Endothelial cell of umbilical vein (primary cell): ENCODE measurements at regions not wholly inside any gene's neighbourhood (a gene's known extent, or its start where the extent isn't known, plus 50 kb on each side); places are given as distances from the start of the nearest gene placed in this dataset.
"Not testable (repeated sequence)": the region's sequence is repeated elsewhere in the genome, so short reads cannot be mapped to it uniquely, and the experiment has no call there.

ENCODE experiments used
- BruUV-seq: library from RNA; stranded (reverse); fragments of 400-500 nt; replicated peaks from 2 replicates; lab custom pipeline; 2021; lab: Mats Ljungman, UMichigan
- CTCF ChIA-PET: fragments of 300-600, 350-600 bp; sonication (Branson Sonifier 250); formaldehyde crosslinking; loops from one replicate; lab custom pipeline; 2021; ENCODE audit warnings: antibody characterized with exemption, inconsistent platforms; lab: Charles Lee
- POLR2A ChIA-PET: fragments of 300-600, 350-600 bp; sonication (Branson Sonifier 250); formaldehyde crosslinking; loops from one replicate; lab custom pipeline; 2021; ENCODE audit warnings: antibody characterized with exemption, inconsistent platforms; lab: Charles Lee
- DNase-seq: peaks from one replicate; pipeline ENCODE4 v3.0.0-alpha.2; 2011; ENCODE audit warnings: low read depth, low spot score
- FAIRE-seq: peaks from 2 replicates; lab custom pipeline; 2011; peaks lifted over from hg19 to GRCh38; lab: Jason Lieb, UNC
- H2AFZ ChIP-seq: 2 replicates; pipeline ENCODE4 v1.6.0; 2012; ENCODE audit warnings: low read depth, low read length, control low read depth, inconsistent platforms
- H3K27ac ChIP-seq: 2 replicates; pipeline ENCODE4 v1.5.1; 2011; ENCODE audit warnings: low read depth, mild to moderate bottlenecking, control low read depth, low read length, moderate library complexity; ENCODE audit not compliant: insufficient read depth
- H3K27me3 ChIP-seq, 2 experiments: 2 replicates each; pipeline versions ENCODE4 v1.6.0 to v1.6.1; 2011; ENCODE audit warnings: low read length in 2 of 2, mixed read lengths in 1 of 2; ENCODE audit not compliant: control insufficient read depth in 2 of 2, insufficient read depth in 2 of 2
- H3K36me3 ChIP-seq, 2 experiments: 2 replicates in 1 of 2; 3 replicates in 1 of 2; pipeline ENCODE4 v1.5.1; 2011; ENCODE audit warnings: low read length in 2 of 2, mild to moderate bottlenecking in 1 of 2, moderate library complexity in 1 of 2; ENCODE audit not compliant: control insufficient read depth in 2 of 2, insufficient read depth in 2 of 2; ENCODE audit errors: extremely low read depth in 1 of 2
- H3K4me1 ChIP-seq: 3 replicates; pipeline ENCODE4 v1.5.1; 2011; ENCODE audit warnings: mild to moderate bottlenecking, low read length; ENCODE audit not compliant: control insufficient read depth, insufficient read depth; ENCODE audit errors: extremely low read depth
- H3K4me2 ChIP-seq: 2 replicates; pipeline ENCODE4 v1.6.1; 2011; ENCODE audit warnings: low read length, control low read depth, mixed read lengths; ENCODE audit not compliant: insufficient read depth
- H3K4me3 ChIP-seq, 3 experiments: fragments of 200-600 bp in 1 of 3; sonication (generic), shearing (Covaris generic) in 1 of 3; replicated peaks in 1 of 3; 2 replicates each; pipeline ENCODE4 v1.5.1; 2011 to 2016; ENCODE audit warnings: control low read depth in 3 of 3, low read length in 3 of 3, mild to moderate bottlenecking in 2 of 3, inconsistent platforms in 1 of 3, low read depth in 1 of 3, moderate library complexity in 1 of 3; ENCODE audit not compliant: insufficient read depth in 1 of 3
- H3K79me2 ChIP-seq: 2 replicates; pipeline ENCODE4 v1.6.0; 2012; ENCODE audit warnings: low read length, inconsistent platforms; ENCODE audit not compliant: control insufficient read depth, insufficient read depth
- H3K9ac ChIP-seq: replicated peaks from 2 replicates; pipeline ENCODE3; 2011; ENCODE audit warnings: low read length, control low read depth; ENCODE audit not compliant: insufficient read depth; ENCODE audit errors: extremely low read depth
- H3K9me1 ChIP-seq: replicated peaks from 3 replicates; pipeline ENCODE4 v1.6.0; 2011; ENCODE audit warnings: mild to moderate bottlenecking, low read length; ENCODE audit not compliant: control insufficient read depth, insufficient read depth; ENCODE audit errors: extremely low read depth
- H3K9me3 ChIP-seq: replicated peaks from 2 replicates; pipeline ENCODE4 v1.5.1; 2012; ENCODE audit warnings: low read length, inconsistent platforms; ENCODE audit not compliant: control insufficient read depth, insufficient read depth
- H4K20me1 ChIP-seq: replicated peaks from 2 replicates; pipeline ENCODE3; 2011; ENCODE audit warnings: mild to moderate bottlenecking, low read length; ENCODE audit not compliant: control insufficient read depth, insufficient read depth; ENCODE audit errors: extremely low read depth
- EZH2 ChIP-seq: IDR thresholded peaks from 2 replicates; pipeline ENCODE4 v1.6.1; 2012; ENCODE audit warnings: borderline replicate concordance, low read depth, mild to moderate bottlenecking, moderate library complexity, low read length, inconsistent platforms; ENCODE audit not compliant: severe bottlenecking
- FOS ChIP-seq: IDR thresholded peaks from 2 replicates; pipeline ENCODE4 v1.6.1; 2011; ENCODE audit warnings: mild to moderate bottlenecking, low read length, moderate library complexity, borderline replicate concordance; ENCODE audit not compliant: insufficient read depth
- GATA2 ChIP-seq: IDR thresholded peaks from 2 replicates; pipeline ENCODE4 v1.7.0; 2011; ENCODE audit warnings: low read depth, mild to moderate bottlenecking, moderate library complexity, mixed read lengths, low read length; ENCODE audit not compliant: insufficient read length, insufficient read depth
- JUN ChIP-seq: IDR thresholded peaks from 2 replicates; pipeline ENCODE4 v1.6.1; 2011; ENCODE audit warnings: borderline replicate concordance, low read depth; ENCODE audit not compliant: insufficient read length, insufficient read depth
- MYC ChIP-seq: IDR thresholded peaks from one replicate; pipeline ENCODE4 v1.6.1; 2011; ENCODE audit warnings: mild to moderate bottlenecking, low read depth, low read length
- POLR2A ChIP-seq: IDR thresholded peaks from 2 replicates; pipeline ENCODE4 v1.6.1; 2012; ENCODE audit warnings: low read depth, mild to moderate bottlenecking, control low read depth, low read length
- POLR2AphosphoS5 ChIP-seq: IDR thresholded peaks from 2 replicates; pipeline ENCODE4 v1.6.1; 2012; ENCODE audit warnings: low read depth, mild to moderate bottlenecking, control low read depth, low read length, moderate library complexity; ENCODE audit not compliant: insufficient read depth
- dilution Hi-C: fragments of 300-500 bp; cut with MboI; formaldehyde crosslinking; loops from one replicate; pipeline ENCODE4 v1.15.0; 2019; ENCODE audit warnings: low sequenced_read_pairs; ENCODE audit not compliant: extremely low pct_ligation_motif_present
- intact Hi-C: fragments of 100-400 bp; cut with micrococcal nuclease; formaldehyde crosslinking; loops from one replicate; pipeline ENCODE4 v1.10.0; 2022
- TF ChIP-seq, protein P1 (sequence below), 2 donors: IDR thresholded peaks; 1 replicate in 1 of 2; 2 replicates in 1 of 2; pipeline ENCODE4 v1.5.1; 2011; ENCODE audit warnings: low read length in 2 of 2, mild to moderate bottlenecking in 2 of 2, moderate library complexity in 2 of 2, control low read depth in 1 of 2, inconsistent platforms in 1 of 2, low read depth in 1 of 2; ENCODE audit not compliant: insufficient read depth in 1 of 2; ENCODE audit errors: extremely low read depth in 1 of 2
- TF ChIP-seq, protein P2 (sequence below): IDR thresholded peaks from 2 replicates; pipeline ENCODE4 v1.6.1; 2011; ENCODE audit not compliant: insufficient read depth, insufficient read length

DNA sequence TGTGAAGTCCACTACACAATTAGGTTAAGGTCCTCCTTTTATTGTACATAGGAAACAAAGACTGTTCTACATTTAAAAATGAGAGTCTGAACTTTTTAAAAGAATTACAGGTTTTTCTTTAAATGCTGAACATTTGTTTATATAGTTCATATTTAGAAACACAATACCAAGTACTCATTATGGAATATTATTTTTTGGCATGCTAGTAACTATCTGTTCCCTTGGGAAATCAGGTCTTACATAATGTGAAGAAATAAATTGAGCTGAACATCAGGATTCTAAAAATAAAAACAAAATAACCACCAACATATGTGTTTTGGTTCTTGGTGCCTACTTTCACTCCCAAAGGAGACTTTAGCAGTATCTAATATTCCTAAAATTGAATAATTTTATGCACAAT lies 230.5 kb upstream of the IZUMO3 start:
- ChIA-PET CTCF (no interaction called here), POLR2A (no interaction called here)
- no peak overlapping the region for H3K4me2 ChIP-seq
- no peaks in the 10 kb centered on the region for H3K9me1 ChIP-seq
- FAIRE-seq (no peak), DNase-seq (no peak)
- H3K4me3 ChIP-seq, result no peak overlapping the region
- no peak overlapping the region for H3K27ac ChIP-seq
- dilution Hi-C loops, result no loop called here
- H3K9ac ChIP-seq, result no peak overlapping the region
- no TSS peak for BruUV-seq
- no peak overlapping the region for H2AFZ ChIP-seq
- H3K79me2 ChIP-seq, result no peaks in the 10 kb centered on the region
- no peaks in the 10 kb centered on the region for H3K36me3 ChIP-seq
- TF ChIP-seq EZH2 (no peak), MYC (no peak), POLR2A (no peak), JUN (no peak), POLR2AphosphoS5 (no peak), GATA2 (no peak), FOS (no peak)
- TF ChIP-seq, protein P1, sequence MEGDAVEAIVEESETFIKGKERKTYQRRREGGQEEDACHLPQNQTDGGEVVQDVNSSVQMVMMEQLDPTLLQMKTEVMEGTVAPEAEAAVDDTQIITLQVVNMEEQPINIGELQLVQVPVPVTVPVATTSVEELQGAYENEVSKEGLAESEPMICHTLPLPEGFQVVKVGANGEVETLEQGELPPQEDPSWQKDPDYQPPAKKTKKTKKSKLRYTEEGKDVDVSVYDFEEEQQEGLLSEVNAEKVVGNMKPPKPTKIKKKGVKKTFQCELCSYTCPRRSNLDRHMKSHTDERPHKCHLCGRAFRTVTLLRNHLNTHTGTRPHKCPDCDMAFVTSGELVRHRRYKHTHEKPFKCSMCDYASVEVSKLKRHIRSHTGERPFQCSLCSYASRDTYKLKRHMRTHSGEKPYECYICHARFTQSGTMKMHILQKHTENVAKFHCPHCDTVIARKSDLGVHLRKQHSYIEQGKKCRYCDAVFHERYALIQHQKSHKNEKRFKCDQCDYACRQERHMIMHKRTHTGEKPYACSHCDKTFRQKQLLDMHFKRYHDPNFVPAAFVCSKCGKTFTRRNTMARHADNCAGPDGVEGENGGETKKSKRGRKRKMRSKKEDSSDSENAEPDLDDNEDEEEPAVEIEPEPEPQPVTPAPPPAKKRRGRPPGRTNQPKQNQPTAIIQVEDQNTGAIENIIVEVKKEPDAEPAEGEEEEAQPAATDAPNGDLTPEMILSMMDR (IDR thresholded peaks at IDR 0.05; ENCODE audit: extremely low read depth in 1 of 2, insufficient read depth in 1 of 2, low read depth in 1 of 2, low read length in 2 of 2), result no peak
- TF ChIP-seq, protein P2, sequence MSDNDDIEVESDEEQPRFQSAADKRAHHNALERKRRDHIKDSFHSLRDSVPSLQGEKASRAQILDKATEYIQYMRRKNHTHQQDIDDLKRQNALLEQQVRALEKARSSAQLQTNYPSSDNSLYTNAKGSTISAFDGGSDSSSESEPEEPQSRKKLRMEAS, result no peak
- intact Hi-C loops, result no loop called here
- H3K9me3 ChIP-seq, result no peaks in the 10 kb centered on the region
- no peaks in the 10 kb centered on the region for H3K27me3 ChIP-seq
- no peaks in the 10 kb centered on the region for H4K20me1 ChIP-seq
- H3K4me1 ChIP-seq, result no peaks in the 10 kb centered on the region

DNA sequence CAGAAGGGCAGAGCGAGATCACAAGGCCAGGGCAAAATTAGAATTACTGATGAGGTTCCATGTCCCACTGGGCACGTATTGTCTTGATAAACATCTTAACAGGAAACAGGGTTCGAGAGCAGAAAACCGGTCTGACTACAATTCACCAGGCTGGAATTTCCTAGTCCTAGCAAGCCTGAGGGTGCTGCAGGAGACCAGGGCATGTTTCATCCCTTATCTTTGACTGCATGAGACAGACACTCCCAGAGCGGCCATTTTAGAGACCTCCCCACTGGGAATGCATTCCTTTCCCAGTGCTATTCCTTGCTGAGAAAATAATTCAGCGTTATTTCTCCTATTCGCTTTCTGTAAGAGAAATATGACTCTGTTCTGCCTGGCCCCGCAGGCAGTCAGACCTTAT lies 228.5 kb upstream of the IZUMO3 start:
- H3K4me1 ChIP-seq, H3K27me3 ChIP-seq, H3K4me3 ChIP-seq, dilution Hi-C loops, H3K36me3 ChIP-seq, H4K20me1 ChIP-seq, DNase-seq, intact Hi-C loops, H3K79me2 ChIP-seq, CTCF ChIA-PET, H3K9me3 ChIP-seq, FAIRE-seq, POLR2A ChIA-PET, H3K27ac ChIP-seq, H3K9me1 ChIP-seq, H3K4me2 ChIP-seq, H3K9ac ChIP-seq, H2AFZ ChIP-seq, BruUV-seq: not testable (repeated sequence)
